Loucy (cell line): ENCODE measurements at regions not wholly inside any gene's neighbourhood (a gene's known extent, or its start where the extent isn't known, plus 50 kb on each side); places are given as distances from the start of the nearest gene placed in this dataset.

ENCODE experiments used
- CTCF ChIP-seq: fragments of 200-600 bp; sonication (generic); conservative IDR thresholded peaks from 2 replicates; pipeline ENCODE4 v1.5.1; 2014; ENCODE audit warnings: mild to moderate bottlenecking, antibody characterized with exemption, low read length
- EZH2phosphoT487 ChIP-seq: fragments of 200-600 bp; IDR thresholded peaks from 2 replicates; pipeline ENCODE4 v1.6.1; 2018; ENCODE audit warnings: antibody characterized with exemption, mild to moderate bottlenecking, moderate library complexity, borderline replicate concordance

- no peak for TF ChIP-seq CTCF
- TF ChIP-seq EZH2phosphoT487, result no peak
Observed at GRCh38 chr1:191888996-191889622, 269.2 kb upstream of the RGS18 start.
